ENCODE measurements at regions not wholly inside any gene's neighbourhood (a gene's known extent, or its start where the extent isn't known, plus 50 kb on each side); places are given as distances from the start of the nearest gene placed in this dataset.

- CTCF ChIA-PET = interaction anchor here (0.7 kb wide), 1 partner anchor 134 kb away, joined by 3 read pairs; no protein-coding TSS in a partner anchor
- no TSS peak for BruUV-seq (replicated peaks)
- no peaks in the 10 kb centered on the region for H3K36me3 Mint-ChIP-seq (ENCODE audit: insufficient read depth, unreplicated experiment)
- TF ChIP-seq CTCF (IDR thresholded peaks at IDR 0.05; ENCODE audit: unreplicated experiment) = no peak
- no peaks in the 10 kb centered on the region for H3K27me3 Mint-ChIP-seq (ENCODE audit: insufficient read depth, unreplicated experiment)
- no peaks in the 10 kb centered on the region for H3K9me3 Mint-ChIP-seq (ENCODE audit: unreplicated experiment)
- no peak overlapping the region for H3K4me3 Mint-ChIP-seq (ENCODE audit: unreplicated experiment)
- H3K4me1 Mint-ChIP-seq (ENCODE audit: insufficient read depth, unreplicated experiment) = no peaks in the 10 kb centered on the region
- DNase-seq (ENCODE audit: unreplicated experiment) = no peak
- intact Hi-C loops (cut with micrococcal nuclease) = no loop called here
- POLR2A ChIA-PET = no interaction called here
- H3K27ac Mint-ChIP-seq (ENCODE audit: low read depth, unreplicated experiment) = no peak overlapping the region
These were observed 86.6 kb upstream of the AGBL1 start for GRCh38 chr15:85993116-85993515.

GRCh38 chr15:85997618-85998017, 82.1 kb upstream of the AGBL1 start:
- H3K4me1 Mint-ChIP-seq (ENCODE audit: insufficient read depth, unreplicated experiment) = no peaks in the 10 kb centered on the region
- no TSS peak for BruUV-seq (replicated peaks)
- ChIA-PET CTCF (no interaction called here), POLR2A (no interaction called here)
- intact Hi-C loops (cut with micrococcal nuclease) = no loop called here
- no peak overlapping the region for H3K4me3 Mint-ChIP-seq (ENCODE audit: unreplicated experiment)
- peaks cover 15% of the 10 kb centered on the region for H3K27me3 Mint-ChIP-seq (ENCODE audit: insufficient read depth, unreplicated experiment)
- no peak for TF ChIP-seq CTCF (IDR thresholded peaks at IDR 0.05; ENCODE audit: unreplicated experiment)
- no peaks in the 10 kb centered on the region for H3K36me3 Mint-ChIP-seq (ENCODE audit: insufficient read depth, unreplicated experiment)
- no peaks in the 10 kb centered on the region for H3K9me3 Mint-ChIP-seq (ENCODE audit: unreplicated experiment)
- no peak overlapping the region for H3K27ac Mint-ChIP-seq (ENCODE audit: low read depth, unreplicated experiment)
- no peak for DNase-seq (ENCODE audit: unreplicated experiment)

- Mint-ChIP-seq H3K4me3 (ENCODE audit: unreplicated experiment) (no peak overlapping the region), H3K27ac (ENCODE audit: low read depth, unreplicated experiment) (no peak overlapping the region), H3K36me3 (ENCODE audit: insufficient read depth, unreplicated experiment) (no peaks in the 10 kb centered on the region), H3K27me3 (ENCODE audit: insufficient read depth, unreplicated experiment) (peaks cover 24% of the 10 kb centered on the region), H3K4me1 (ENCODE audit: insufficient read depth, unreplicated experiment) (no peaks in the 10 kb centered on the region), H3K9me3 (ENCODE audit: unreplicated experiment) (no peaks in the 10 kb centered on the region)
- ChIA-PET POLR2A (no interaction called here), CTCF (no interaction called here)
- intact Hi-C loops (cut with micrococcal nuclease) = no loop called here
- no TSS peak for BruUV-seq (replicated peaks)
- DNase-seq (ENCODE audit: unreplicated experiment) = no peak
- TF ChIP-seq CTCF (IDR thresholded peaks at IDR 0.05; ENCODE audit: unreplicated experiment) = no peak
These were observed 80.0 kb upstream of the AGBL1 start for GRCh38 chr15:85999658-86000057.

- CTCF ChIA-PET = interaction anchor here (0.6 to 1.7 kb wide), 9 partner anchors 17 to 1945 kb away, joined by 3 to 13 read pairs (median 4); no protein-coding TSS in a partner anchor
- POLR2A ChIA-PET = interaction anchor here (0.7 to 1.0 kb wide), 2 partner anchors 122 to 558 kb away, joined by 3 read pairs; no protein-coding TSS in a partner anchor
- intact Hi-C loops (cut with micrococcal nuclease) = loop anchor here (1.0 kb wide), 1 partner anchor 136 kb away; no protein-coding TSS in a partner anchor
- H3K36me3 Mint-ChIP-seq (ENCODE audit: insufficient read depth, unreplicated experiment) = no peaks in the 10 kb centered on the region
- no peak for TF ChIP-seq CTCF (IDR thresholded peaks at IDR 0.05; ENCODE audit: unreplicated experiment)
- BruUV-seq (replicated peaks) = no TSS peak
- DNase-seq (ENCODE audit: unreplicated experiment) = peak; percentile 48
- no peaks in the 10 kb centered on the region for H3K9me3 Mint-ChIP-seq (ENCODE audit: unreplicated experiment)
- peaks cover 24% of the 10 kb centered on the region for H3K27me3 Mint-ChIP-seq (ENCODE audit: insufficient read depth, unreplicated experiment)
- no peaks in the 10 kb centered on the region for H3K4me1 Mint-ChIP-seq (ENCODE audit: insufficient read depth, unreplicated experiment)
- H3K4me3 Mint-ChIP-seq (ENCODE audit: unreplicated experiment) = no peak overlapping the region
- no peak overlapping the region for H3K27ac Mint-ChIP-seq (ENCODE audit: low read depth, unreplicated experiment)
These were observed 78.5 kb upstream of the AGBL1 start for GRCh38 chr15:86001200-86001599.

All from MCF 10A (cell line).